A549 (cell line): ENCODE measurements at regions not wholly inside any gene's neighbourhood (a gene's known extent, or its start where the extent isn't known, plus 50 kb on each side); places are given as distances from the start of the nearest gene placed in this dataset.

Experiments used
- ATAC-seq, 2 experiments: fragments of 200-7000 bp in 1 of 2; fragments of >200 bp in 1 of 2; cut with Nextera tagmentation in 1 of 2; cut with Tn5 transposase in 1 of 2; 3 replicates each; pipeline versions ENCODE4 v1.8.0 to v1.9.1; 2018 to 2020; ENCODE audit warnings: mild to moderate bottlenecking in 1 of 2, moderate library complexity in 1 of 2
- CTCF ChIA-PET: fragments of 300-600 bp; sonication (Branson Sonifier 250); formaldehyde crosslinking; extraction: SDS; loops from one replicate; lab custom pipeline; 2021; ENCODE audit warnings: antibody characterized with exemption, inconsistent platforms; lab: Yijun Ruan, JAX
- POLR2A ChIA-PET: fragments of 350-600 bp; formaldehyde crosslinking; extraction: SDS; loops from one replicate; lab custom pipeline; 2021; ENCODE audit warnings: antibody characterized with exemption, inconsistent platforms; lab: Yijun Ruan, JAX
- DNase-seq, 2 experiments: peaks; one replicate each; pipeline versions ENCODE4 v3.0.0 to v3.0.0-alpha.2; 2011 to 2016; ENCODE audit warnings: low read depth in 1 of 2, low spot score in 1 of 2
- FAIRE-seq: peaks from 2 replicates; lab custom pipeline; 2011; peaks lifted over from hg19 to GRCh38; lab: Jason Lieb, UNC
- H3K27ac ChIP-seq, 2 experiments: fragments of >200 bp; sonication (Bioruptor Twin); formaldehyde crosslinking; 3 replicates each; pipeline ENCODE4 v1.5.1; 2016 to 2017
- H3K4me1 ChIP-seq: fragments of >200 bp; sonication (Bioruptor Twin); formaldehyde crosslinking; 3 replicates; pipeline ENCODE4 v1.6.1; 2016
- H3K4me2 ChIP-seq: fragments of >200 bp; sonication (Bioruptor Twin); formaldehyde crosslinking; 3 replicates; pipeline ENCODE4 v1.6.1; 2016
- H3K4me3 ChIP-seq: fragments of >200 bp; sonication (Bioruptor Twin); formaldehyde crosslinking; 3 replicates; pipeline ENCODE4 v1.5.1; 2016
- H3K9me3 ChIP-seq: fragments of >200 bp; sonication (Bioruptor Twin); formaldehyde crosslinking; 3 replicates; pipeline ENCODE4 v1.6.1; 2016
- CBX2 ChIP-seq: fragments of 200-600 bp; sonication (generic); IDR thresholded peaks from 2 replicates; pipeline ENCODE4 v1.6.1; 2016; ENCODE audit warnings: low read depth, mild to moderate bottlenecking, borderline replicate concordance
- CBX8 ChIP-seq: fragments of 200-600 bp; sonication (generic); IDR thresholded peaks from 2 replicates; pipeline ENCODE4 v1.6.1; 2016
- CEBPB ChIP-seq, 2 experiments: fragments of >200 bp in 1 of 2; sonication (Bioruptor Twin) in 1 of 2; formaldehyde crosslinking in 1 of 2; IDR thresholded peaks; 2 replicates each; pipeline ENCODE4 v1.6.1; 2012 to 2016
- CHD2 ChIP-seq: fragments of 150-350 bp; IDR thresholded peaks from 2 replicates; pipeline ENCODE4 v1.6.1; 2014; ENCODE audit warnings: low read length; ENCODE audit not compliant: partially characterized antibody
- CHD4 ChIP-seq: fragments of 200-600 bp; sonication (generic); IDR thresholded peaks from 2 replicates; pipeline ENCODE4 v1.6.1; 2016; ENCODE audit warnings: antibody characterized with exemption, mild to moderate bottlenecking, borderline replicate concordance
- EHF ChIP-seq: fragments of 250-450 bp; sonication (Bioruptor Pico); IDR thresholded peaks from 2 replicates; pipeline ENCODE4 v1.5.0; 2020; ENCODE audit warnings: mild to moderate bottlenecking
- EP300 ChIP-seq, 2 experiments: fragments of >200 bp; sonication (Bioruptor Twin); formaldehyde crosslinking; IDR thresholded peaks; 2 replicates in 1 of 2; 3 replicates in 1 of 2; pipeline ENCODE4 v1.6.1; 2016 to 2017
- FOSB ChIP-seq: fragments of 250-450 bp; sonication (Bioruptor Pico); IDR thresholded peaks from 2 replicates; pipeline ENCODE4 v1.5.0; 2020; ENCODE audit warnings: mild to moderate bottlenecking, moderate library complexity
- FOXS1 ChIP-seq: fragments of 250-450 bp; sonication (Bioruptor Pico); IDR thresholded peaks from 2 replicates; pipeline ENCODE4 v1.5.0; 2020; ENCODE audit warnings: mild to moderate bottlenecking, moderate library complexity
- GATA3 ChIP-seq: IDR thresholded peaks from 2 replicates; pipeline ENCODE4 v1.6.1; 2012; ENCODE audit warnings: borderline replicate concordance
- HOXA7 ChIP-seq: fragments of 250-450 bp; sonication (Bioruptor Pico); IDR thresholded peaks from 2 replicates; pipeline ENCODE4 v1.5.0; 2020; ENCODE audit warnings: mild to moderate bottlenecking, moderate library complexity
- HOXB13 ChIP-seq: fragments of 250-450 bp; sonication (Bioruptor Pico); IDR thresholded peaks from 2 replicates; pipeline ENCODE4 v1.5.0; 2020; ENCODE audit warnings: low read depth, mild to moderate bottlenecking, moderate library complexity
- HOXB5 ChIP-seq: fragments of 250-450 bp; sonication (Bioruptor Pico); IDR thresholded peaks from 2 replicates; pipeline ENCODE4 v1.5.0; 2020; ENCODE audit warnings: mild to moderate bottlenecking, moderate library complexity
- JUN ChIP-seq, 2 experiments: fragments of >200 bp; sonication (Bioruptor Twin); formaldehyde crosslinking; IDR thresholded peaks; 2 replicates in 1 of 2; 3 replicates in 1 of 2; pipeline ENCODE4 v1.6.1; 2016 to 2017
- JUNB ChIP-seq: fragments of >200 bp; sonication (Bioruptor Twin); formaldehyde crosslinking; IDR thresholded peaks from 2 replicates; pipeline ENCODE4 v1.6.1; 2016
- MAZ ChIP-seq: fragments of 150-350 bp; IDR thresholded peaks from 2 replicates; pipeline ENCODE4 v1.6.1; 2014; ENCODE audit warnings: antibody characterized with exemption, low read depth, low read length, borderline replicate concordance
- NFE2L2 ChIP-seq: fragments of 150-350 bp; conservative IDR thresholded peaks from 2 replicates; pipeline ENCODE4 v1.6.1; 2014; ENCODE audit warnings: low read length
- NR3C1 ChIP-seq: fragments of >200 bp; sonication (Bioruptor Twin); formaldehyde crosslinking; IDR thresholded peaks from 3 replicates; pipeline ENCODE4 v1.6.1; 2017
- PBX3 ChIP-seq: IDR thresholded peaks from 2 replicates; pipeline ENCODE4 v1.6.1; 2012
- POLR2A ChIP-seq: IDR thresholded peaks from 2 replicates; pipeline ENCODE4 v1.6.1; 2012; ENCODE audit warnings: mild to moderate bottlenecking, low read length
- RARB ChIP-seq: fragments of 250-450 bp; sonication (Bioruptor Pico); IDR thresholded peaks from 2 replicates; pipeline ENCODE4 v1.8.0; 2021; ENCODE audit warnings: mild to moderate bottlenecking, moderate library complexity
- RCOR1 ChIP-seq: fragments of 150-350 bp; IDR thresholded peaks from 2 replicates; pipeline ENCODE4 v1.6.1; 2014; ENCODE audit warnings: antibody characterized with exemption, low read length, low read depth
- RNF2 ChIP-seq: fragments of 200-600 bp; sonication (generic); IDR thresholded peaks from 2 replicates; pipeline ENCODE4 v1.6.1; 2016; ENCODE audit warnings: low read depth, mild to moderate bottlenecking, antibody characterized with exemption, moderate library complexity, borderline replicate concordance
- SREBF2 ChIP-seq: fragments of 450-650 bp; IDR thresholded peaks from 2 replicates; pipeline ENCODE4 v1.6.1; 2014; ENCODE audit warnings: mild to moderate bottlenecking, moderate library complexity
- TFCP2L1 ChIP-seq: fragments of 250-450 bp; sonication (Bioruptor Pico); IDR thresholded peaks from 2 replicates; pipeline ENCODE4 v1.5.0; 2021; ENCODE audit warnings: mild to moderate bottlenecking
- ZC3H11A ChIP-seq: fragments of 450-650 bp; IDR thresholded peaks from 2 replicates; pipeline ENCODE4 v1.6.1; 2014; ENCODE audit warnings: antibody characterized with exemption, mild to moderate bottlenecking
- ZSCAN20 ChIP-seq: fragments of 250-450 bp; sonication (Bioruptor Pico); IDR thresholded peaks from 2 replicates; pipeline ENCODE4 v1.8.0; 2022; ENCODE audit warnings: mild to moderate bottlenecking, moderate library complexity
- WGBS: methylation state at CpG from one replicate; pipeline ENCODE4 v1.1.6; 2017; ENCODE audit errors: missing lambda C conversion rate; 5-methylcytosine and 5-hydroxymethylcytosine counted together
- TF ChIP-seq, protein P1 (sequence below): fragments of >200 bp; sonication (Bioruptor Twin); formaldehyde crosslinking; IDR thresholded peaks from 3 replicates; pipeline ENCODE4 v1.6.1; 2016
- TF ChIP-seq, protein P2 (sequence below): IDR thresholded peaks from 2 replicates; pipeline ENCODE4 v1.6.1; 2012
- TF ChIP-seq, protein P3 (sequence below): fragments of >200 bp; sonication (Bioruptor Twin); formaldehyde crosslinking; IDR thresholded peaks from 3 replicates; pipeline ENCODE4 v1.5.1; 2016
- TF ChIP-seq, protein P4 (sequence below): fragments of 150-350 bp; IDR thresholded peaks from 2 replicates; pipeline ENCODE4 v1.6.1; 2014; ENCODE audit warnings: low read depth, mild to moderate bottlenecking, low read length

- H3K4me2 ChIP-seq = no peak overlapping the region
- TF ChIP-seq TFCP2L1 (CRISPR knock-in tag) (no peak), POLR2A (no peak), RARB (CRISPR knock-in tag) (no peak), EP300 (IDR thresholded peaks at IDR 0.05) (no peak), CHD2 (no peak), GATA3 (no peak), EHF (CRISPR knock-in tag) (no peak), RNF2 (no peak), CHD4 (no peak), JUN (IDR thresholded peaks at IDR 0.05) (no peak), CEBPB (IDR thresholded peaks at IDR 0.05) (no peak), CBX8 (no peak)
- TF ChIP-seq, protein P1, sequence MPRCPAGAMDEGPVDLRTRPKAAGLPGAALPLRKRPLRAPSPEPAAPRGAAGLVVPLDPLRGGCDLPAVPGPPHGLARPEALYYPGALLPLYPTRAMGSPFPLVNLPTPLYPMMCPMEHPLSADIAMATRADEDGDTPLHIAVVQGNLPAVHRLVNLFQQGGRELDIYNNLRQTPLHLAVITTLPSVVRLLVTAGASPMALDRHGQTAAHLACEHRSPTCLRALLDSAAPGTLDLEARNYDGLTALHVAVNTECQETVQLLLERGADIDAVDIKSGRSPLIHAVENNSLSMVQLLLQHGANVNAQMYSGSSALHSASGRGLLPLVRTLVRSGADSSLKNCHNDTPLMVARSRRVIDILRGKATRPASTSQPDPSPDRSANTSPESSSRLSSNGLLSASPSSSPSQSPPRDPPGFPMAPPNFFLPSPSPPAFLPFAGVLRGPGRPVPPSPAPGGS = no peak
- TF ChIP-seq, protein P2, sequence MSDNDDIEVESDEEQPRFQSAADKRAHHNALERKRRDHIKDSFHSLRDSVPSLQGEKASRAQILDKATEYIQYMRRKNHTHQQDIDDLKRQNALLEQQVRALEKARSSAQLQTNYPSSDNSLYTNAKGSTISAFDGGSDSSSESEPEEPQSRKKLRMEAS = no peak
- TF ChIP-seq, all 56 proteins: peak for 0
- ATAC-seq = no peak
- ChIA-PET POLR2A (no interaction called here), CTCF (no interaction called here)
- Histone ChIP-seq H3K27ac (no peak overlapping the region), H3K4me3 (no peak overlapping the region), H3K9me3 (no peaks in the 10 kb centered on the region; the same call in 2 of the 3 replicates), H3K4me1 (no peaks in the 10 kb centered on the region)
- FAIRE-seq = no peak
- WGBS = 27% methylated on average over 2 of the region's 2 CpGs
- no peak for DNase-seq
Observed at GRCh38 chr14:27573018-27573417, 975.2 kb upstream of the NOVA1 start.

DNA sequence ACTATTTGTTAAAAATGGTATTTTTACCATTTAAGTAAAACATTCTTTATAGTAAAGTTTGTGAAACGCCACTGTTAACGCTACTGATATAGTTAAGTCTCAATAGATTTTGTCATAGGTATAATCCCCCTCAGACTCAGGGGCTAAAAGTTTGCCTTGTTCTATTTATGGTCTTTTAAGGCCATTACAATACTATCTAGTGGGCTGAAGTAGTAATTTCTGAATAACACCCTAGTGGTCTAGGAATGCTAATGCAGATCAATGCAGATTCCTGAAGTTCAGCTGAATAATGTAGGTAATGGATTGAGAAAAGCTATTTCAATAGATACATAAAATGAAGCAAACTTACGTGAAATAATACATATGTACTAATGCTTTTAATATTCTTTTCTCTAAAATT, 989.3 kb upstream of the NOVA1 start:
- Histone ChIP-seq H3K4me2 (no peak overlapping the region), H3K9me3 (no peaks in the 10 kb centered on the region), H3K4me1 (no peaks in the 10 kb centered on the region), H3K27ac (no peak overlapping the region), H3K4me3 (no peak overlapping the region)
- FAIRE-seq (no peak), ATAC-seq (no peak), DNase-seq (no peak)
- no peak for TF ChIP-seq ZC3H11A
- TF ChIP-seq FOSB = no peak
- no peak for TF ChIP-seq CBX2
- no peak for TF ChIP-seq NR3C1
- TF ChIP-seq MAZ = no peak
- TF ChIP-seq TFCP2L1 (CRISPR knock-in tag) = no peak
- TF ChIP-seq, protein P2 = no peak
- ChIA-PET CTCF (no interaction called here), POLR2A (no interaction called here)
- 37% methylated on average over 3 of the region's 3 CpGs for WGBS

GRCh38 chr14:27605282-27605681, 1007.4 kb upstream of the NOVA1 start:
- no peaks in the 10 kb centered on the region for H3K4me1 ChIP-seq
- ATAC-seq (no peak), FAIRE-seq (no peak), DNase-seq (no peak)
- H3K4me2 ChIP-seq = no peak overlapping the region
- 14% methylated on average over 3 of the region's 3 CpGs for WGBS
- no peaks in the 10 kb centered on the region for H3K9me3 ChIP-seq
- ChIA-PET POLR2A (no interaction called here), CTCF (no interaction called here)
- H3K4me3 ChIP-seq = no peak overlapping the region
- no peak overlapping the region for H3K27ac ChIP-seq
- TF ChIP-seq EP300 (IDR thresholded peaks at IDR 0.05) (no peak), SREBF2 (no peak), HOXB13 (CRISPR knock-in tag) (no peak), ZSCAN20 (CRISPR knock-in tag) (no peak), HOXB5 (CRISPR knock-in tag) (no peak), RCOR1 (no peak), CHD4 (no peak), HOXA7 (CRISPR knock-in tag) (no peak), FOXS1 (CRISPR knock-in tag) (no peak), RNF2 (no peak), CBX2 (no peak), NFE2L2 (no peak), CHD2 (no peak), RARB (CRISPR knock-in tag) (no peak), JUNB (no peak), PBX3 (no peak)
- TF ChIP-seq, protein P3, sequence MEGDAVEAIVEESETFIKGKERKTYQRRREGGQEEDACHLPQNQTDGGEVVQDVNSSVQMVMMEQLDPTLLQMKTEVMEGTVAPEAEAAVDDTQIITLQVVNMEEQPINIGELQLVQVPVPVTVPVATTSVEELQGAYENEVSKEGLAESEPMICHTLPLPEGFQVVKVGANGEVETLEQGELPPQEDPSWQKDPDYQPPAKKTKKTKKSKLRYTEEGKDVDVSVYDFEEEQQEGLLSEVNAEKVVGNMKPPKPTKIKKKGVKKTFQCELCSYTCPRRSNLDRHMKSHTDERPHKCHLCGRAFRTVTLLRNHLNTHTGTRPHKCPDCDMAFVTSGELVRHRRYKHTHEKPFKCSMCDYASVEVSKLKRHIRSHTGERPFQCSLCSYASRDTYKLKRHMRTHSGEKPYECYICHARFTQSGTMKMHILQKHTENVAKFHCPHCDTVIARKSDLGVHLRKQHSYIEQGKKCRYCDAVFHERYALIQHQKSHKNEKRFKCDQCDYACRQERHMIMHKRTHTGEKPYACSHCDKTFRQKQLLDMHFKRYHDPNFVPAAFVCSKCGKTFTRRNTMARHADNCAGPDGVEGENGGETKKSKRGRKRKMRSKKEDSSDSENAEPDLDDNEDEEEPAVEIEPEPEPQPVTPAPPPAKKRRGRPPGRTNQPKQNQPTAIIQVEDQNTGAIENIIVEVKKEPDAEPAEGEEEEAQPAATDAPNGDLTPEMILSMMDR = no peak
- TF ChIP-seq, protein P4, sequence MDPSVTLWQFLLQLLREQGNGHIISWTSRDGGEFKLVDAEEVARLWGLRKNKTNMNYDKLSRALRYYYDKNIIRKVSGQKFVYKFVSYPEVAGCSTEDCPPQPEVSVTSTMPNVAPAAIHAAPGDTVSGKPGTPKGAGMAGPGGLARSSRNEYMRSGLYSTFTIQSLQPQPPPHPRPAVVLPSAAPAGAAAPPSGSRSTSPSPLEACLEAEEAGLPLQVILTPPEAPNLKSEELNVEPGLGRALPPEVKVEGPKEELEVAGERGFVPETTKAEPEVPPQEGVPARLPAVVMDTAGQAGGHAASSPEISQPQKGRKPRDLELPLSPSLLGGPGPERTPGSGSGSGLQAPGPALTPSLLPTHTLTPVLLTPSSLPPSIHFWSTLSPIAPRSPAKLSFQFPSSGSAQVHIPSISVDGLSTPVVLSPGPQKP = no peak
